ENCODE measurements at regions not wholly inside any gene's neighbourhood (a gene's known extent, or its start where the extent isn't known, plus 50 kb on each side); places are given as distances from the start of the nearest gene placed in this dataset.

DNA sequence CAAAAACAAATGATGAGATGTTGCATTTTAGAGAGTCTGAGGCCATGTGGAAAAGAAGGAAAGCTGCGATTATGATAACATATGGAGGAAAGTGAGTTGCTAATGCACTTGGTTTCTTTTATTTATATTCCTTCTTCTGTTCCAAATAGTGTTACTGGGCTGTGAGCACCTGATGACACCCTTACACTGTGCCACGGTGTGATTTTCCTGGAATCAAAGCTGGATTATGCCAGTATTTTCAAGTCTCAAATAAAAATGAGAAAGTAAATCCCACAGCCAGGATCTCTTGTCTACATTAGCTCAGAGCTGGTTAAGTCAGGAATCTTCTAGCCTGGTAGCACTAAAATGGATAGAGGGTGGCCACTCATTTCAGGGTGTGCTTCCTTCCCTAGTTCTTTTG lies 670.8 kb downstream of the TDRD15 start:
- no peaks in the 10 kb centered on the region for H3K4me1 ChIP-seq
- WGBS (ENCODE audit: missing lambda C conversion rate), result 2% methylated on average over 2 of the region's 2 CpGs
- POLR2A ChIA-PET, result no interaction called here
- DNase-seq (ENCODE audit: low read depth in 1 of 2, low spot score in 1 of 2) (no peak), FAIRE-seq (no peak), ATAC-seq (no peak)
- TF ChIP-seq, protein P1, sequence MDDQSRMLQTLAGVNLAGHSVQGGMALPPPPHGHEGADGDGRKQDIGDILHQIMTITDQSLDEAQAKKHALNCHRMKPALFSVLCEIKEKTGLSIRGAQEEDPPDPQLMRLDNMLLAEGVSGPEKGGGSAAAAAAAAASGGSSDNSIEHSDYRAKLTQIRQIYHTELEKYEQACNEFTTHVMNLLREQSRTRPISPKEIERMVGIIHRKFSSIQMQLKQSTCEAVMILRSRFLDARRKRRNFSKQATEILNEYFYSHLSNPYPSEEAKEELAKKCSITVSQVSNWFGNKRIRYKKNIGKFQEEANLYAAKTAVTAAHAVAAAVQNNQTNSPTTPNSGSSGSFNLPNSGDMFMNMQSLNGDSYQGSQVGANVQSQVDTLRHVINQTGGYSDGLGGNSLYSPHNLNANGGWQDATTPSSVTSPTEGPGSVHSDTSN (IDR thresholded peaks at IDR 0.05), result no peak
- no peak for TF ChIP-seq JUN (IDR thresholded peaks at IDR 0.05)
- no peak for TF ChIP-seq HOXB5 (CRISPR knock-in tag; IDR thresholded peaks at IDR 0.05)
- no peak for TF ChIP-seq RNF2 (IDR thresholded peaks at IDR 0.05; ENCODE audit: borderline replicate concordance, low read depth)
- no peak for TF ChIP-seq KDM5A (IDR thresholded peaks at IDR 0.05)
- TF ChIP-seq FOSL2 (IDR thresholded peaks at IDR 0.05), result no peak
- no peak for TF ChIP-seq FOSL2 (CRISPR knock-in tag; IDR thresholded peaks at IDR 0.05)
- no peak for TF ChIP-seq ELK1 (IDR thresholded peaks at IDR 0.05; ENCODE audit: low read depth, low read length)
- TF ChIP-seq ZSCAN20 (CRISPR knock-in tag; IDR thresholded peaks at IDR 0.05), result no peak
- TF ChIP-seq NPAS2 (CRISPR knock-in tag; IDR thresholded peaks at IDR 0.05; ENCODE audit: borderline replicate concordance), result no peak
- no peak for TF ChIP-seq EP300 (IDR thresholded peaks at IDR 0.05)
- TF ChIP-seq CTCF (IDR thresholded peaks at IDR 0.05), result no peak
- CTCF ChIA-PET, result no interaction called here
- no peak overlapping the region for H3K27ac ChIP-seq
- H3K4me3 ChIP-seq, result no peak overlapping the region
- H3K9me3 ChIP-seq, result no peaks in the 10 kb centered on the region; the same call in 2 of the 3 replicates
- no peak overlapping the region for H3K4me2 ChIP-seq

GRCh38 chr2:21800356-21800755 lies 676.6 kb downstream of the TDRD15 start:
- ATAC-seq (no peak), DNase-seq (ENCODE audit: low read depth in 1 of 2, low spot score in 1 of 2) (no peak), FAIRE-seq (no peak)
- Histone ChIP-seq H3K9me3 (no peaks in the 10 kb centered on the region), H3K4me3 (no peak overlapping the region), H3K4me1 (no peaks in the 10 kb centered on the region), H3K4me2 (no peak overlapping the region), H3K27ac (no peak overlapping the region)
- TF ChIP-seq RCOR1 (IDR thresholded peaks at IDR 0.05; ENCODE audit: low read depth, low read length), result no peak
- POLR2A ChIA-PET, result no interaction called here
- WGBS (ENCODE audit: missing lambda C conversion rate), result 2% methylated on average over 1 of the region's 1 CpG
- CTCF ChIA-PET, result no interaction called here

DNA sequence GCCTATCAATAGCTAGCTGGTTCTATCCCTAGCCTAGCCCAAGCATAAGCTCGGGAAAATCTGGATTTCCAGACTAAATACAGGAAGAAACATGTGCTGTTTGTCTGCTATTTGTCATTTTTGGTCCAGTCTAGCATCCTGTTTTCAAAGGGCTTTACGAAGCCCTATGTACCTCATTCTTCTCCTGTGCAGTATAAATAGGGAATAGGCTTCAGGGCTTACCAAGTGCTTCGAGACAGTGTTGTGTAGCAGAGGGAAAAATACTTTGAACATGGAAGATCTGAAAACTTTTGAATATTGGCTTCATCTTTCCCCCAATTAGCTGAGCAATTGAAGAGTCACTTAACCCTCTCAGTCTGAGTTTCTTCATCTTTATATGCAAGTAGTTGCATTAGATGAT lies 679.8 kb downstream of the TDRD15 start:
- POLR2A ChIA-PET, result no interaction called here
- 4% methylated on average over 3 of the region's 3 CpGs for WGBS (ENCODE audit: missing lambda C conversion rate)
- H3K4me1 ChIP-seq, result no peaks in the 10 kb centered on the region
- CTCF ChIA-PET, result no interaction called here
- ATAC-seq, result no peak
- no peak overlapping the region for H3K27ac ChIP-seq
- no peak for DNase-seq (ENCODE audit: low read depth in 1 of 2, low spot score in 1 of 2)
- H3K9me3 ChIP-seq, result no peaks in the 10 kb centered on the region
- FAIRE-seq, result no peak
- H3K4me3 ChIP-seq, result no peak overlapping the region
- no peak overlapping the region for H3K4me2 ChIP-seq
- no peak for TF ChIP-seq ZC3H11A (IDR thresholded peaks at IDR 0.05)
- no peak for TF ChIP-seq NPAS2 (CRISPR knock-in tag; IDR thresholded peaks at IDR 0.05; ENCODE audit: borderline replicate concordance)
- TF ChIP-seq KDM1A (IDR thresholded peaks at IDR 0.05; ENCODE audit: low read depth), result no peak
- TF ChIP-seq NFE2L2 (conservative IDR thresholded peaks at IDR 0.05; ENCODE audit: low read length), result no peak
- TF ChIP-seq RFX5 (IDR thresholded peaks at IDR 0.05), result no peak
- no peak for TF ChIP-seq MYC (IDR thresholded peaks at IDR 0.05; ENCODE audit: borderline replicate concordance, low read length)
- no peak for TF ChIP-seq HOXB5 (CRISPR knock-in tag; IDR thresholded peaks at IDR 0.05)
- TF ChIP-seq BHLHE40 (IDR thresholded peaks at IDR 0.05; ENCODE audit: low read depth, low read length), result no peak
- no peak for TF ChIP-seq ZFP36 (IDR thresholded peaks at IDR 0.05; ENCODE audit: borderline replicate concordance, partially characterized antibody)
- no peak for TF ChIP-seq ESRRA (IDR thresholded peaks at IDR 0.05; ENCODE audit: borderline replicate concordance, low read length)
- no peak for TF ChIP-seq NR3C1 (IDR thresholded peaks at IDR 0.05)
- no peak for TF ChIP-seq CEBPB (IDR thresholded peaks at IDR 0.05)
- no peak for TF ChIP-seq MAFK (IDR thresholded peaks at IDR 0.05; ENCODE audit: partially characterized antibody)
- TF ChIP-seq TFCP2L1 (CRISPR knock-in tag; IDR thresholded peaks at IDR 0.05), result no peak
- no peak for TF ChIP-seq CBX8 (IDR thresholded peaks at IDR 0.05)
- no peak for TF ChIP-seq EHF (CRISPR knock-in tag; IDR thresholded peaks at IDR 0.05)
- no peak for TF ChIP-seq ZSCAN20 (CRISPR knock-in tag; IDR thresholded peaks at IDR 0.05)
- no peak for TF ChIP-seq USF2 (IDR thresholded peaks at IDR 0.05)
